Coronary artery (tissue), 2 donors: ENCODE measurements at regions not wholly inside any gene's neighbourhood (a gene's known extent, or its start where the extent isn't known, plus 50 kb on each side); places are given as distances from the start of the nearest gene placed in this dataset.

Experiments
- DNase-seq: peaks from one replicate; pipeline ENCODE4 v3.0.0-alpha.2; 2017; ENCODE audit warnings: low spot score
- H3K27ac ChIP-seq, 2 donors: fragments of 200-600 bp; sonication (generic); one replicate each; pipeline ENCODE4 v1.5.1; 2016 to 2019
- H3K4me3 ChIP-seq: fragments of 200-600 bp; sonication (generic); 2 replicates; pipeline ENCODE4 v1.5.1; 2016; ENCODE audit warnings: mild to moderate bottlenecking, moderate library complexity
- TF ChIP-seq, protein P1 (sequence below): fragments of 200-600 bp; sonication (generic); IDR thresholded peaks from one replicate; pipeline ENCODE4 v1.5.1; 2019; ENCODE audit warnings: antibody characterized with exemption

DNA sequence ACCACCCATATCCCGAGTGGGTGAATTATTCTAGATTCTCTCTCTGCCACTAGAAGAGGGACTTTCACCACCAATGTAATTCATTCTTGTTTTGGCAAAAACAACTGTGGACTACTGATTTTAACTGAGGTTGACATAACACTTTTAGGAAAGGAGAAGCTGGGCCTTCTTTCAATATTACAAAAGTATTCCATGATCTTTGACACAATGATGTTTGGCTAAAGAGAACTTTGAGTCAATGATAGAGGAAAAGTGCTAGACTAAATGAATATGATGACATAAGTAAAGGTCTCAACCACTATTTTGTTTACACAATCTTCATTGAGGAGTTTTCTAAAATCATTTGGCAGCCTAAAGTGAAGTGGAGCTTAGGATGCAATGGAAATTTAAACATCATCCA lies 336.9 kb upstream of the PDE4D start:
- TF ChIP-seq, protein P1, sequence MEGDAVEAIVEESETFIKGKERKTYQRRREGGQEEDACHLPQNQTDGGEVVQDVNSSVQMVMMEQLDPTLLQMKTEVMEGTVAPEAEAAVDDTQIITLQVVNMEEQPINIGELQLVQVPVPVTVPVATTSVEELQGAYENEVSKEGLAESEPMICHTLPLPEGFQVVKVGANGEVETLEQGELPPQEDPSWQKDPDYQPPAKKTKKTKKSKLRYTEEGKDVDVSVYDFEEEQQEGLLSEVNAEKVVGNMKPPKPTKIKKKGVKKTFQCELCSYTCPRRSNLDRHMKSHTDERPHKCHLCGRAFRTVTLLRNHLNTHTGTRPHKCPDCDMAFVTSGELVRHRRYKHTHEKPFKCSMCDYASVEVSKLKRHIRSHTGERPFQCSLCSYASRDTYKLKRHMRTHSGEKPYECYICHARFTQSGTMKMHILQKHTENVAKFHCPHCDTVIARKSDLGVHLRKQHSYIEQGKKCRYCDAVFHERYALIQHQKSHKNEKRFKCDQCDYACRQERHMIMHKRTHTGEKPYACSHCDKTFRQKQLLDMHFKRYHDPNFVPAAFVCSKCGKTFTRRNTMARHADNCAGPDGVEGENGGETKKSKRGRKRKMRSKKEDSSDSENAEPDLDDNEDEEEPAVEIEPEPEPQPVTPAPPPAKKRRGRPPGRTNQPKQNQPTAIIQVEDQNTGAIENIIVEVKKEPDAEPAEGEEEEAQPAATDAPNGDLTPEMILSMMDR, result no peak
- no peak overlapping the region for H3K4me3 ChIP-seq
- DNase-seq, result no peak
- H3K27ac ChIP-seq, result no peak overlapping the region

DNA sequence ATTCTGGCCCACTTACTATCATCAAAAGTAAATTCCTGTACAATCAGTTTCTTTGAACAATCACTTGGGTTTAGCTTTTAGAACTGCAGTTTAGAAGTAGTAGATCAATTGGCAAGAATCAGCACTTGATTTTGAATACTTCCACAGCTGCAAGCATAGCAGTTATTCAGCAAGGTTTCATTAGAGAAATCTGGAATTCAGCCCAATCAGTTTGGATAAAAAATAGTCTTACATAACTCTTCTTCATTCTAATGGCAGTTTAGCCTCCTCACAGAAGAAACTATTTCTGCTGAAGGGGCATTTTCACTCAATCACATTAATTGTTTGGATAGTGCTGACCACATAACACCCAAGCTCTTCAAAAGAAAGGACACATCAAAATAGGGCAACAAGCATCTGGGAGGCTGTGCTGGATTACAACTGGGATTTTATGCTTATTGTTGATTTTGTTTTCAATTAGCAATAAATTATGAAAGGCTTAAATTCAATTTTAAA lies 336.2 kb upstream of the PDE4D start:
- Histone ChIP-seq H3K4me3 (no peak overlapping the region), H3K27ac (no peak overlapping the region)
- TF ChIP-seq, protein P1, result no peak
- DNase-seq, result no peak

DNA sequence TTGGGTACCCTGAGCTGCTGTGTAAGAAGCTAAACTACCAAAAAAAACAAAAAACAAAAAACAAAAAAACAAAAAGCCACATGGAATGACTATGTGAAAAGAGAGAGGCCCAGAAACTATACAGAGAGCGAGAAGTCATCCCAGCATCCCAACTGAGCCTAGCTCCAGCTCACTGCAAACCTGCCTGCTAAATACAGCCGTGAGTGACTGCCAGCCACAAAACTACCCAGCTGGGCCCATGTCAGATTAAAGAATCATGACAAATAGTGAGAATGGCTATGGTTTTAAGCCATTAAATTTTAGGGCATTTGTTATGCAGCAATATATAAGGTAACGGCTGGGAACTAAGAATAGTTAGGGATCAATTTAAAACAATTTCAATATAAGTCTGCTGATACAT lies 335.1 kb upstream of the PDE4D start:
- no peak for DNase-seq
- Histone ChIP-seq H3K4me3 (no peak overlapping the region), H3K27ac (no peak overlapping the region)
- TF ChIP-seq, protein P1, result no peak

DNA sequence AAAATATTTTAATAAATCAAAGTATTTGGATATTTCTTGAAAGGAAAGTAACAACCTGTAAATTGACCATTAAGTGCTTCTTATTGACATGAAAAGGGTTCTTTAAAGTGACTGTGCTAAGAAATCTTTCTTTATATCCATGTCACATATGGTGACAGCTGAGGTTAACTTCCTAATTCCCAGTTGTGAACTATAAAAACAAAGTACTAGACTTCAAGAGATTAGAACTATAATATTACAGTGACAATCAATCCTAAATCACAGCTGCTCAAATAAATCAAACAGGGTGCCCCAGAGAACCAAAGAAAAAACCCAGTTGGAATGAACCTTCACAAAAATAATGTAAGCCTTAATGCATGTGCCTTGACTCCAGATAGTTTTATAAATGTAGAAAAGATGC lies 332.6 kb upstream of the PDE4D start:
- Histone ChIP-seq H3K27ac (no peak overlapping the region), H3K4me3 (no peak overlapping the region)
- no peak for DNase-seq
- TF ChIP-seq, protein P1, result no peak

DNA sequence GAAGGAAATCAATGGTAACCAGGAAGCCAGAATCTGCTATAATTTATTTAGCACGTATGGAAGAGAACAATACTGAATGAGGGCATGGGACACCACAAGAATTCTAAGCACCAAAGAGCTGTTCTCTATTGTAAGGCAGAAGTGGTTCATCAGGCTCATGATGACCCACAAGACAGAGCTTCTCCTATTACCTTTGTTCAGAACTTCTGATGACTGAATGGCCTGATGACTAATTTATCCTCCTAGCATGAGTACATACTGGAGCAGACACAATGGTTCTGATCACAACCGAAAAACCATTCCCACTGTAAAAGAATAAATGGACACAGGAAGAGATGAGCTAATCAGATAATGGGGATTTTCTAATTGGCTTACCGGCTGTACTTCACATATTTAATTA lies 329.8 kb upstream of the PDE4D start:
- DNase-seq, result no peak
- Histone ChIP-seq H3K27ac (no peak overlapping the region), H3K4me3 (no peak overlapping the region)
- TF ChIP-seq, protein P1, result no peak

- Histone ChIP-seq H3K4me3 (no peak overlapping the region), H3K27ac (no peak overlapping the region)
- TF ChIP-seq, protein P1, result no peak
- DNase-seq, result no peak
Measured at GRCh38 chr5:60219921-60220320, 326.4 kb upstream of the PDE4D start.

- DNase-seq, result no peak
- Histone ChIP-seq H3K4me3 (no peak overlapping the region), H3K27ac (no peak overlapping the region)
- TF ChIP-seq, protein P1, result no peak
Measured at GRCh38 chr5:60210810-60211209, 317.3 kb upstream of the PDE4D start.
